ENCODE measurements at regions not wholly inside any gene's neighbourhood (a gene's known extent, or its start where the extent isn't known, plus 50 kb on each side); places are given as distances from the start of the nearest gene placed in this dataset.
A peak's percentile ranks its signal among the peaks of the same experiment; 100 is the strongest.
"Not testable (repeated sequence)": the region's sequence is repeated elsewhere in the genome, so short reads cannot be mapped to it uniquely, and the experiment has no call there.

GRCh38 chr6:81925201-81925600 is 172.7 kb upstream of the TENT5A start:
- DNase-seq (ENCODE audit: insufficient read length, low spot score): no peak
- no peak for FAIRE-seq

GRCh38 chr6:81909981-81910900 is 157.8 kb upstream of the TENT5A start:
- DNase-seq (ENCODE audit: insufficient read length, low spot score) (no peak), FAIRE-seq (no peak)

- DNase-seq (ENCODE audit: insufficient read length, low spot score) (no peak), FAIRE-seq (no peak)
These were observed 156.7 kb upstream of the TENT5A start for GRCh38 chr6:81909162-81909561.

GRCh38 chr6:81906709-81907204 is 154.3 kb upstream of the TENT5A start:
- FAIRE-seq (no peak), DNase-seq (ENCODE audit: insufficient read length, low spot score) (no peak)

DNA sequence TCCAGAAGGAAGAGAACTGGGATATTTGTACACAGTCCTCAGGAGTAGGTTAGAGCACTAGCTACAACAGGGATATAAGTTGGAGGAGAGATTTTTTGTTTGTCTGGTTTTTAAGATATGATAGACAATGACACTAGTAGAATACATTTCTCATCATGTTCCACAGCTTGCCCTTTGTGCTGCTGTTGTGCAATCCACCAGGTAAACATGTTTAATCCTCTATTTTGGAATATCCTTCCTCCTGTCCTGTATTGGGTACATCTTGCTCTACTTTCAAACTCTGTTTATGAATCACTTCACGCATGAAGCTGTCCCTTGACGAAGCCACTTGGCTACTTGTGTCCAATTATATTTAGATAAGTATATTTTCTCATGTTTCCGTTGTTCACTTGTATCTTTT is 153.6 kb upstream of the TENT5A start:
- no peak for DNase-seq (ENCODE audit: insufficient read length, low spot score)
- no peak for FAIRE-seq

GRCh38 chr6:81901551-81901966 is 149.1 kb upstream of the TENT5A start:
- FAIRE-seq: no peak

GRCh38 chr6:81900616-81901015 is 148.1 kb upstream of the TENT5A start:
- FAIRE-seq: no peak
- no peak for DNase-seq (ENCODE audit: insufficient read length, low spot score)

More at GRCh38 chr6:81901551-81901966, 149.1 kb upstream of the TENT5A start:
- no peak for DNase-seq (ENCODE audit: insufficient read length, low spot score)

DNA sequence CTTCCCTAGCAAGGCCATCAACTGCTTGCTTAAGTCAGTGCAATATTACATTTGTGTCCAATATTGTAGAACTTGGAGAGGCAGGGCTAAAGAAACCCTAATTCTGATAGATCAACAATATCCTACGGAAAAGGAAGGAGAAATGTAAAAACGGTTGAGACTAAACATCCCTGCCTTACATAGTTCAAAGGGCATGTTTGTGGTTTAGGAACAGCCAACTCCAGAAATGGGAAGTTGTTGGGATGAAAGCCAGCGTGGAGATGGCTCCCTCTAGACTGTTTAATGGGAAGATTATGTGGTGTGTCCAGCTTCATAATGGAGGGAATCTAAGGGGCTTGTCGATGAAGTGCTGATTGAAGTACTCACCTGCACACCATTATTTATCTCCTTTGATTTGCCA is 145.3 kb upstream of the TENT5A start:
- no peak for FAIRE-seq

GRCh38 chr6:81896525-81897503 is 144.3 kb upstream of the TENT5A start:
- no peak for FAIRE-seq
- no peak for DNase-seq (ENCODE audit: insufficient read length, low spot score)

More for the DNA sequence above, 145.3 kb upstream of the TENT5A start:
- DNase-seq (ENCODE audit: insufficient read length, low spot score): no peak

DNA sequence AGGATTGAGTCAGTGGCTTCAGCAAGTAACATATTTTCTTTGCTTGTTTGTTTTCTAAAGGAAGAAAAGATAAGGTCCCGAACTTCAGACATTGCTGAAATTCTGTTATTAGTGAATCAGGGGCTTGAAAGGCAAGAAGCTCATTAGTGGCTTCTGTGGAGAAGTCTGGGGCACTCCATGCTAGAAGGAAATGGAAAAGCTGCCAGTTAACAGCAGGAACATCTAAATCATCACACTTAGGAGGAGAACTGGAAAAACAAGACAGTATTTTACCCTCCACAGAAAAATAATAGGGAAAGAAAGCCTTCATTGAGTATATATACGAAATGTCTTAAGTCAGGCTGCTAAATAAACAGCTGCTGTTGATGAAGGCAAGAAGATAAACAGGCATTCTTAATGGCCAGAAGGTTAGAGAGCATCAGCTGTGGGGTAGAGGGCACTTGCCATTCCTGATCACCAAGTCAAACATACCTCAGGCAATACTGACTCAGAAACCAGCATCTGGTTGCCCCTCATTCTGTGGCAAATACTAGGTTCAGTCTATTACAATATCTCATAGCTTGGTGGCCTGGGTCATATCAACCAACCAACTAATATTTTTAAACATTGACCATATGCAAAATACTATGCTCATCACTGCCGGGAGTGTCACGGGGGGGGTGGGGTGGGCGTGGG is 143.2 kb upstream of the TENT5A start:
- FAIRE-seq (peak; percentile 4), DNase-seq (ENCODE audit: insufficient read length, low spot score) (no peak)

DNA sequence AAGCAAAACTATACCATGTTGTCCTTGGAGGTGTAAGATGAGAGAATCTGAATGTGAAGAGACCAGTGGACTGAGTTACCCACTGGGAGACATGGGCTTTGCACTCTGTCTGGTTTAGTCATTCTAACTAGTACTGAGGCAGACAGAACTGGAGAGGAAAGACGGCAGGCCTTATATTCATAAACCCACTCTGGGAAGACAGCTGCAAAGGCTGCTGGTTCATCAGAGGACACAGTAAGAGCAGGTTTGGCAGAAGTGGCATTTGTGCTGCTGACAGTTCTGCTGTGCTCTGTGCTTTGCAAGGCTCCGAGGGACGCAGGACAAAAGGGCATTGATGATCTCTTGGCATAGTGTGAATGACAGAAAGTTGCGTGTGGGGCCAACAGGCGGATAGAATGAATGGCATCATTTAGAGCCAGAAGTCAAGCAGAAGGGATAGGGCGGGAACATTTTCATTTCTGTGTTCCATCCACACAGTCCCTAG is 142.3 kb upstream of the TENT5A start:
- FAIRE-seq: no peak

GRCh38 chr6:81894306-81894705 is 141.8 kb upstream of the TENT5A start:
- no peak for FAIRE-seq
- DNase-seq (ENCODE audit: insufficient read length, low spot score): no peak

More for the DNA sequence above, 142.3 kb upstream of the TENT5A start:
- DNase-seq (ENCODE audit: insufficient read length, low spot score): no peak

DNA sequence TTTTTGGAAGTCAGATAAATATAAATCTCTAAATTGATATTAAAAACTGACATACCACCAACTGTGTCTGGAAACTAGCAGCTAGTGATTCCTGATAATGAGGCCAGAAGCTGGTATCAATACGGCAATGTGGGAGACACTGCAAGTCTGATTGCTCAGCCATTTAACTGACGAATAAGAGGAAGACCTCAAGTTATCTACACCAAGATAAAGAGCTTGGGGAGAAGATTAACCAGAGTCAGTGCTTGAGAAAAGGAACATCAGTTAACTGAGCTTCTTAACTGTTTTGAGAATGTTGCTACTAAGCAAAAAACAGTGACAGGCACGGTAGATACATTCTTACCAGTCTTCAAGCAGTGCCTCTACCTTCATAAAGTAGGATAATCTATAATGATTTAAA is 140.4 kb upstream of the TENT5A start:
- DNase-seq (ENCODE audit: insufficient read length, low spot score) (no peak), FAIRE-seq (no peak)

GRCh38 chr6:81891874-81892273 is 139.4 kb upstream of the TENT5A start:
- FAIRE-seq: no peak
- no peak for DNase-seq (ENCODE audit: insufficient read length, low spot score)

- DNase-seq (ENCODE audit: insufficient read length, low spot score) (no peak), FAIRE-seq (no peak)
These were observed 138.4 kb upstream of the TENT5A start for GRCh38 chr6:81890846-81891245.

DNA sequence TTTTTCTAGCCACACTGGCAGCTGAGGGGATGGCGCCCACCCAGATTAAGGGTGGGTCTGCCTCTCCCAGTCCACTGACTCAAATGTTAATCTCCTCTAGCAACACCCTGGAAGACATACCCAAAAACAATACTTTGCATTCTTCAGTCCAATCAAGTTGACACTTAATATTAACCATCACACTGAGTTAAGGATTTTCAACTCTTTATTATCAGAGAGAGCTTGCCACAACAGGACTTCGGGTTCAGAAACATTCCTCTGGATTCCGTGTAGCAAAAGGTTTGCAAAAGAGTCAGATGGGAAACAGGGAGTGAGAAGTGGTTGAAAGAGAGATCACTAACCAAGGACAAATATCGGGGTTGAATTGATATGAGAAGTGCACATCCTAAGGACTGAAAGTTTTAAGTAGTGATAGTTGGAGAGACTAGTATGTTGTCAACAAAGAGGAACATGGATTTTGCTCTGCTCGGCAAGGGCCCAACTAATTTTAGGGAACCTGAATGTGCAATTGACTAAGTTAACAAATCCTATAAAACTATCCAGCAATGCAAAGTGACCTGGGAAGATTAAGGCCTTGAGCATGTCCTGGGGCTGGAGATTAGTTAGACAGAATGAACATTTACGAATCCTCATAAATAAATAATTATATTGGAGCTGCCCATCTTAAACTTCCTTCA is 137.0 kb upstream of the TENT5A start:
- FAIRE-seq (no peak), DNase-seq (ENCODE audit: insufficient read length, low spot score) (no peak)

- not testable (repeated sequence) for FAIRE-seq; DNase-seq (ENCODE audit: insufficient read length, low spot score)
These were observed 134.4 kb upstream of the TENT5A start for GRCh38 chr6:81886909-81887308.

DNA sequence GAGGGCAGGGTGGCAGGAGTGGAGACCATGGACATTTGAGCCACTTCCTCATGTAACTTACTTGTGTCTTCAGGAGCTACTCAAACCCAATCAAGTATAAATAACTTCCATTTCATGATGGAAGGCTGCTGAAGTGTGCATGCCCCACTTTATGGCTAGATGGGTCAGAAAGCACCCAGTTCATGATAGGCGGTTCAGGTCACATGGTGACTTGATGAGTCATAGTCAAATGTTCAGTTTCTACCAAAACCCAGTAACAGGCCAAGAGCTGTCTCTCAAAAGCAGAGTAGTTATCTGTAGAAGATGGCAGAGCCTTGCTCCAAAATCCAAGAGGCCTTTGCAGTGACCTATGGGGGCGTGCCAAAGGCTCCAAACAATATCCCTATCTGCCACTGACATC is 133.7 kb upstream of the TENT5A start:
- FAIRE-seq (no peak), DNase-seq (ENCODE audit: insufficient read length, low spot score) (no peak)

DNA sequence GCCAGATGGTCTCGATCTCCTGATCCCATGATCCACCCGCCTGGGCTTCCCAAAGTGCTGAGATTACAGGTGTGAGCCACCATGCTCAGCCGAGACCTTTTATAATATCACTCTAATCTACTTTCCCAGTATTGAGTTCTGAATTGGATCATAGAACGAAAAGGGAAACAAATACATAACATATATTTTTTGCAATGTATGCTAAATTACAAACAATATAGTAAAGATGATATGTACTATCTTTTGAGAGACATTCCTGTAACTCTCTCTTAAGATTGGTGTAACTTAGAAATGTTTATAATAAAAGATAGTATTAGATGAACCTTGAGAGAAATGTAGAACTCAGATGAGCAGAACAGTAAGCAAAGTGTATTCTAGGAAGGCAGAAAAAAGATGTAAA is 129.2 kb upstream of the TENT5A start:
- FAIRE-seq (no peak), DNase-seq (ENCODE audit: insufficient read length, low spot score) (no peak)

- no peak for FAIRE-seq
- no peak for DNase-seq (ENCODE audit: insufficient read length, low spot score)
These were observed 126.0 kb upstream of the TENT5A start for GRCh38 chr6:81878479-81878878.

Measured in HTR-8/SVneo (cell line).